ENCODE measurements at regions not wholly inside any gene's neighbourhood (a gene's known extent, or its start where the extent isn't known, plus 50 kb on each side); places are given as distances from the start of the nearest gene placed in this dataset.

DNA sequence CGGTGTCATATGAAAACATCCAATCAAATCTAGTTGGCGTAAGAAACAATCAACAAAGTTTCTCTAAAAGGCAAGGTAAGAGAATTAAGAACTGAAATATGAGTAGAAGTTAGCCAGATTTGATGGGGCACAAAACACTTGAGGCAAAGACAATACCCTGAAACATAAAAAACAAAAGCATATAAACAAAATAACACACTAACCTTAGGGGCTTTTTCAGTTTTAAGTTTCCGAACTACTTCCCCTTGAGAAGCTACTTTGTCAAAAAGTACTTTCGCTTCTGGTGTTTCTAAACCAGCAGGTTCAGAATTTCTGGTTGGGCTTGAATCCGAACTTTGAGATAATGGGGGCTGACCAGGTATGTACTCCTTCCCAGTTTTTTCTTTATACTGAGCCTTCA is 57.9 kb downstream of the EPRS1 start:
- no peak for TF ChIP-seq EZH2 (IDR thresholded peaks at IDR 0.05; ENCODE audit: low read depth)
- TF ChIP-seq, protein P1, sequence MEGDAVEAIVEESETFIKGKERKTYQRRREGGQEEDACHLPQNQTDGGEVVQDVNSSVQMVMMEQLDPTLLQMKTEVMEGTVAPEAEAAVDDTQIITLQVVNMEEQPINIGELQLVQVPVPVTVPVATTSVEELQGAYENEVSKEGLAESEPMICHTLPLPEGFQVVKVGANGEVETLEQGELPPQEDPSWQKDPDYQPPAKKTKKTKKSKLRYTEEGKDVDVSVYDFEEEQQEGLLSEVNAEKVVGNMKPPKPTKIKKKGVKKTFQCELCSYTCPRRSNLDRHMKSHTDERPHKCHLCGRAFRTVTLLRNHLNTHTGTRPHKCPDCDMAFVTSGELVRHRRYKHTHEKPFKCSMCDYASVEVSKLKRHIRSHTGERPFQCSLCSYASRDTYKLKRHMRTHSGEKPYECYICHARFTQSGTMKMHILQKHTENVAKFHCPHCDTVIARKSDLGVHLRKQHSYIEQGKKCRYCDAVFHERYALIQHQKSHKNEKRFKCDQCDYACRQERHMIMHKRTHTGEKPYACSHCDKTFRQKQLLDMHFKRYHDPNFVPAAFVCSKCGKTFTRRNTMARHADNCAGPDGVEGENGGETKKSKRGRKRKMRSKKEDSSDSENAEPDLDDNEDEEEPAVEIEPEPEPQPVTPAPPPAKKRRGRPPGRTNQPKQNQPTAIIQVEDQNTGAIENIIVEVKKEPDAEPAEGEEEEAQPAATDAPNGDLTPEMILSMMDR (conservative IDR thresholded peaks at IDR 0.05), result no peak
